IMR-90 (cell line): ENCODE measurements at regions not wholly inside any gene's neighbourhood (a gene's known extent, or its start where the extent isn't known, plus 50 kb on each side); places are given as distances from the start of the nearest gene placed in this dataset.

Source experiments
- ATAC-seq: fragments of 200-7000 bp; cut with Tn5 transposase; 2 replicates; pipeline ENCODE4 v1.9.1; 2020; ENCODE audit warnings: low read depth, mild to moderate bottlenecking, moderate library complexity
- BruUV-seq: library from RNA; stranded (reverse); fragments of 400-500 nt; replicated peaks from 2 replicates; lab custom pipeline; 2021; lab: Mats Ljungman, UMichigan
- CTCF ChIA-PET: fragments of 300-600 bp; formaldehyde crosslinking; extraction: SDS; loops from one replicate; lab custom pipeline; 2021; ENCODE audit warnings: antibody characterized with exemption; lab: Yijun Ruan, JAX
- POLR2A ChIA-PET: fragments of 300-600 bp; sonication (Branson Sonifier 250); formaldehyde crosslinking; loops from one replicate; lab custom pipeline; 2022; ENCODE audit warnings: antibody characterized with exemption; ENCODE audit not compliant: unreplicated experiment; lab: Charles Lee
- DNase-seq: peaks from one replicate; pipeline ENCODE4 v3.0.0; 2013
- H2AFZ ChIP-seq: replicated peaks from 2 replicates; pipeline ENCODE3; 2013; ENCODE audit warnings: low read length, mild to moderate bottlenecking; ENCODE audit not compliant: poor library complexity
- H2AK5ac ChIP-seq: 2 replicates; pipeline ENCODE4 v1.6.1; 2013; ENCODE audit warnings: low read depth, low read length, inconsistent platforms
- H2AK9ac ChIP-seq: replicated peaks from 2 replicates; pipeline ENCODE3; 2013; ENCODE audit warnings: mild to moderate bottlenecking, low read depth, low read length, moderate library complexity; ENCODE audit not compliant: poor library complexity
- H2BK120ac ChIP-seq: 2 replicates; pipeline ENCODE4 v1.6.1; 2013; ENCODE audit warnings: low read depth, low read length, inconsistent platforms
- H2BK15ac ChIP-seq: 3 replicates; pipeline ENCODE4 v1.6.1; 2013; ENCODE audit warnings: low read depth, low read length, inconsistent platforms
- H2BK20ac ChIP-seq: 2 replicates; pipeline ENCODE4 v1.6.1; 2013; ENCODE audit warnings: low read depth, mild to moderate bottlenecking, inconsistent platforms, low read length, moderate library complexity
- H2BK5ac ChIP-seq: 2 replicates; pipeline ENCODE4 v1.6.1; 2013; ENCODE audit warnings: mild to moderate bottlenecking, low read depth, low read length, inconsistent platforms; ENCODE audit not compliant: poor library complexity, severe bottlenecking
- H3K14ac ChIP-seq: replicated peaks from 2 replicates; pipeline ENCODE4 v1.6.1; 2013; ENCODE audit warnings: low read depth, low read length, inconsistent platforms
- H3K18ac ChIP-seq: 2 replicates; pipeline ENCODE4 v1.6.1; 2013; ENCODE audit warnings: low read depth, low read length, control low read depth
- H3K23ac ChIP-seq: 2 replicates; pipeline ENCODE4 v1.6.1; 2013; ENCODE audit warnings: low read depth, low read length, inconsistent platforms
- H3K27ac ChIP-seq: 2 replicates; pipeline ENCODE4 v1.5.1; 2013; ENCODE audit warnings: mild to moderate bottlenecking, control low read depth, low read length; ENCODE audit not compliant: insufficient read depth
- H3K27me3 ChIP-seq: 2 replicates; pipeline ENCODE4 v1.6.1; 2013; ENCODE audit warnings: low read length; ENCODE audit not compliant: control insufficient read depth, insufficient read depth
- H3K36me3 ChIP-seq: 2 replicates; pipeline ENCODE4 v1.6.1; 2013; ENCODE audit warnings: low read length, mixed read lengths; ENCODE audit not compliant: control insufficient read depth, insufficient read depth
- H3K4ac ChIP-seq: 2 replicates; pipeline ENCODE4 v1.6.1; 2013; ENCODE audit warnings: low read depth, low read length, inconsistent platforms
- H3K4me1 ChIP-seq: 2 replicates; pipeline ENCODE4 v1.6.1; 2013; ENCODE audit warnings: low read length, mixed read lengths; ENCODE audit not compliant: control insufficient read depth, insufficient read depth
- H3K4me2 ChIP-seq: 2 replicates; pipeline ENCODE4 v1.6.1; 2013; ENCODE audit warnings: low read depth, mild to moderate bottlenecking, control low read depth, low read length, moderate library complexity
- H3K4me3 ChIP-seq: 2 replicates; pipeline ENCODE4 v1.5.1; 2013; ENCODE audit warnings: low read depth, mild to moderate bottlenecking, control low read depth, low read length, moderate library complexity; ENCODE audit not compliant: insufficient read depth
- H3K56ac ChIP-seq: 2 replicates; pipeline ENCODE4 v1.6.1; 2013; ENCODE audit warnings: low read length, inconsistent platforms; ENCODE audit not compliant: insufficient read depth; ENCODE audit errors: extremely low read depth
- H3K79me1 ChIP-seq, 2 experiments: 2 replicates each; pipeline ENCODE4 v1.6.1; 2013; ENCODE audit warnings: low read length in 2 of 2, inconsistent platforms in 1 of 2, low read depth in 1 of 2
- H3K9ac ChIP-seq: 2 replicates; pipeline ENCODE4 v1.6.1; 2013; ENCODE audit warnings: low read depth, low read length, control low read depth
- H3K9me1 ChIP-seq: 2 replicates; pipeline ENCODE4 v1.6.1; 2013; ENCODE audit warnings: low read length, inconsistent platforms; ENCODE audit not compliant: insufficient read depth
- H3K9me3 ChIP-seq: 2 replicates; pipeline ENCODE4 v1.6.1; 2013; ENCODE audit warnings: low read length; ENCODE audit not compliant: control insufficient read depth, insufficient read depth
- H4K20me1 ChIP-seq: 2 replicates; pipeline ENCODE4 v1.6.1; 2013; ENCODE audit warnings: low read length, inconsistent platforms; ENCODE audit not compliant: insufficient read depth
- H4K5ac ChIP-seq: 2 replicates; pipeline ENCODE4 v1.6.1; 2013; ENCODE audit warnings: mild to moderate bottlenecking, low read depth, low read length, control low read depth
- H4K8ac ChIP-seq, 2 experiments: 2 replicates each; pipeline ENCODE4 v1.6.1; 2013; ENCODE audit warnings: low read depth in 2 of 2, low read length in 2 of 2, control low read depth in 1 of 2, inconsistent platforms in 1 of 2
- H4K91ac ChIP-seq: 2 replicates; pipeline ENCODE4 v1.6.1; 2013; ENCODE audit warnings: low read depth, low read length, inconsistent platforms; ENCODE audit not compliant: insufficient read depth
- CEBPB ChIP-seq: IDR thresholded peaks from 2 replicates; pipeline ENCODE4 v1.6.1; 2012; ENCODE audit warnings: low read depth, low read length, improper control_type of control experiment
- RFX5 ChIP-seq: IDR thresholded peaks from 2 replicates; pipeline ENCODE4 v1.8.0; 2012; ENCODE audit warnings: low read depth, mild to moderate bottlenecking, low read length, moderate library complexity
- WGBS, 2 experiments: methylation state at CpG; one replicate each; pipeline versions ENCODE4 v1.1.5 to v1.1.7; 2013; ENCODE audit warnings: missing lambda C conversion rate in 2 of 2; ENCODE audit not compliant: insufficient read length in 1 of 2; ENCODE audit errors: extremely low coverage in 2 of 2; 5-methylcytosine and 5-hydroxymethylcytosine counted together
- dilution Hi-C: fragments of 300-500 bp; cut with HindIII; formaldehyde crosslinking; loops from one replicate; pipeline ENCODE4 v1.14.3; 2018; ENCODE audit warnings: low sequenced_read_pairs; ENCODE audit not compliant: unreplicated experiment
- in situ Hi-C: fragments of 300-500 bp; cut with MboI; formaldehyde crosslinking; loops from 3 replicates; pipeline ENCODE4 v1.14.3; 2019; ENCODE audit warnings: low sequenced_read_pairs, inconsistent platforms, mixed read lengths
- intact Hi-C: fragments of 100-400 bp; cut with micrococcal nuclease; formaldehyde crosslinking; loops from 2 replicates; pipeline ENCODE4 v1.10.0; 2022

DNA sequence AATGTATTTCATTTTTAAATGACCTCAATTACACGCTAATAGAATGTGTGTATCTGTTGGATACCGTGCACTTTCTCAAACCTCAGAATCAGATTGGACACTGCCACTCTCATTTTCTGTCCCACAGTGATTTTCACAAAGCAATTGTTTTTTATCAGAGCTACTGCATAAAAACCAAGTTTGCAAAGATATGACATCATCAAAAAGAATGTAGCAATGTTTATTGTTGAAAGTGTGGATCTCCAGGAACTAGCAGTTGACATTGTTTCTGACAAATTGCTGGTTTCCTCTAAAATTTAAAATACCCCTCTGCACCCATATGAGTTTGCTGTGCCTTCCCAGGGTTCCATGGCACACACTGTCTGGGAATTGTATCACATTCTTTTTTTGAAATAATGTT lies 362.7 kb upstream of the DDI1 start:
- Histone ChIP-seq H4K91ac (no peak overlapping the region), H3K23ac (no peak overlapping the region), H2BK5ac (no peak overlapping the region), H3K79me1 (no peaks in the 10 kb centered on the region), H4K5ac (no peak overlapping the region), H4K8ac (no peak overlapping the region), H3K9me3 (no peaks in the 10 kb centered on the region; the same call in 1 of the 2 replicates), H3K4me2 (no peak overlapping the region), H2AFZ (no peak overlapping the region), H3K56ac (no peak overlapping the region), H3K18ac (no peak overlapping the region), H3K27ac (no peak overlapping the region), H3K4me1 (peaks cover 2% of the 10 kb centered on the region; the same call in 1 of the 2 replicates), H3K4me3 (no peak overlapping the region), H2BK20ac (no peak overlapping the region), H2BK15ac (no peak overlapping the region), H2AK9ac (no peak overlapping the region), H3K27me3 (peaks cover 1% of the 10 kb centered on the region; the same call in 1 of the 2 replicates), H3K14ac (no peak overlapping the region), H2AK5ac (no peak overlapping the region), H2BK120ac (peak overlapping the region; percentile 58; the same call in 1 of the 2 replicates), H4K20me1 (no peaks in the 10 kb centered on the region), H3K9me1 (0 out of 2 replicates have a peak, but pooled peaks cover 5% of the 10 kb centered on the region), H3K9ac (no peak overlapping the region), H3K4ac (no peak overlapping the region), H3K36me3 (no peaks in the 10 kb centered on the region)
- ChIA-PET CTCF (no interaction called here), POLR2A (no interaction called here)
- ATAC-seq = peak; percentile 62
- in situ Hi-C loops (no loop called here), dilution Hi-C loops (no loop called here), intact Hi-C loops (no loop called here)
- TF ChIP-seq RFX5 (no peak), CEBPB (peak; percentile 77)
- BruUV-seq = no TSS peak
- no CpG with 5 or more reads among the region's 2 CpGs for WGBS, 2 experiments
- DNase-seq = peak; percentile 71
